ENCODE measurements at regions not wholly inside any gene's neighbourhood (a gene's known extent, or its start where the extent isn't known, plus 50 kb on each side); places are given as distances from the start of the nearest gene placed in this dataset.
"Not testable (repeated sequence)": the region's sequence is repeated elsewhere in the genome, so short reads cannot be mapped to it uniquely, and the experiment has no call there.

DNA sequence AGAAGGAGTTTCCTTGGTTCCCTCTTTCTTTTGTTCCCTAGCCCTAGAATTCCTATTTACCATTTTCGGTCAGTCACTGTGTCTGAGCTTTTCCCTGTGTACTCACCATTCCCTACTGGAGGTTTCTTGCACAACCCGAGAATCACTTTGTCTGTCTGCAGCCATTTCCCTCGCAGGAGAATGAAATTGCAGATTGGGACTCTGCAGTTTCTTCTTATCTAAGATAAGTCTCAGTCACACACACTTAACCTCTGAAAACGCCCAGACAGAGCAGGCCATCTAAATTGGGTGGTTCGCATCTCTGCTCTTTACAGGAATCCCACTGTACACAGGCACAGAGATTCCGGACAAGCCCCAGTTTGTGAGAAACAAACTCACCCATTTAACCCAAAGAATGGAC, 58.6 kb upstream of the CNTNAP2 start:
- in situ Hi-C loops (cut with HindIII; ENCODE audit: low sequenced_read_pairs): no loop called here
- no peak for DNase-seq (ENCODE audit: low read depth, low spot score)
- no peak for TF ChIP-seq CTCF (IDR thresholded peaks at IDR 0.05; ENCODE audit: low read depth, low read length)
- H3K4me3 ChIP-seq (ENCODE audit: low read depth, low read length): no peak overlapping the region

- no peak for TF ChIP-seq CTCF (IDR thresholded peaks at IDR 0.05; ENCODE audit: low read depth, low read length)
- no peak for DNase-seq (ENCODE audit: low read depth, low spot score)
- H3K4me3 ChIP-seq (ENCODE audit: low read depth, low read length): no peak overlapping the region
- in situ Hi-C loops (cut with HindIII; ENCODE audit: low sequenced_read_pairs): no loop called here
These were observed 61.7 kb upstream of the CNTNAP2 start for GRCh38 chr7:146054909-146055308.

DNA sequence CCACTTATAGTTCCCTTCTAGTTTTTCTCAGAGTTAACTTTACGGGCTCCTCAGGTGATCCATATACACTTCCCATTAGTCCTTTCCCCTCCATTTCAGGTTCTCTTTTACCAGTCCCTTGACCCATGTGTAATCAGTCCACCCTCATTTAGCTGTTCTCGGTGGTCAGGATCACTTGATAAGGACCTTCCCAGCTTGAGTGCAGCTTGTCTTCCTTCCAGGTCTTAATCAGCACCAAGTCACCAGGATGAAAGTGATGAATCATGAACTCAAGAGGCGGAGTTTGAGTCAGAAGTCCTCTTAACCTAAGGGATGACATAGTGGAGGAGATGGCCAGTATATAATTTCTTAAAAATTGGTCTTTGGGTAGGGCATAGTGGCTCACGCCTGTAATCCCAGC, 63.1 kb upstream of the CNTNAP2 start:
- in situ Hi-C loops (cut with HindIII; ENCODE audit: low sequenced_read_pairs): no loop called here

DNA sequence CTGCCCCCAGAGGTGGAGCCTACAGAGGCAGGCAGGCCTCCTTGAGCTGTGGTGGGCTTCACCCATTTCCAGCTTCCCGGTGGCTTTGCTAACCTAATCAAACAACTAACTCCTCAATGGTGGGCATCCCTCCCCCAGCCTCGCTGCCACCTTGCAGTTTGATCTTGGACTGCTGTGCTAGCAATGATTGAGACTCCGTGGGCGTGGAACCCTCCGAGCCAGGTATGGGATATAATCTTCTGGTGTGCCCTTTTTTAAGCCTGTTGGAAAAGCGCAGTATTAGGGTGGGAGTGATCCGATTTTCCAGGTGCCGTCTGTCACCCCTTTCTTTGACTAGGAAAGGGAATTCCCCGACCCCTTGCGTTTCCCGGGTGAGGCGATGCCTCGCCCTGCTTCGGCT, 73.3 kb upstream of the CNTNAP2 start:
- H3K4me3 ChIP-seq (ENCODE audit: low read depth, low read length); DNase-seq (ENCODE audit: low read depth, low spot score); in situ Hi-C loops (cut with HindIII; ENCODE audit: low sequenced_read_pairs): not testable (repeated sequence)

More for the DNA sequence above, 63.1 kb upstream of the CNTNAP2 start:
- TF ChIP-seq CTCF (IDR thresholded peaks at IDR 0.05; ENCODE audit: low read depth, low read length): no peak
- no peak for DNase-seq (ENCODE audit: low read depth, low spot score)
- no peak overlapping the region for H3K4me3 ChIP-seq (ENCODE audit: low read depth, low read length)

DNA sequence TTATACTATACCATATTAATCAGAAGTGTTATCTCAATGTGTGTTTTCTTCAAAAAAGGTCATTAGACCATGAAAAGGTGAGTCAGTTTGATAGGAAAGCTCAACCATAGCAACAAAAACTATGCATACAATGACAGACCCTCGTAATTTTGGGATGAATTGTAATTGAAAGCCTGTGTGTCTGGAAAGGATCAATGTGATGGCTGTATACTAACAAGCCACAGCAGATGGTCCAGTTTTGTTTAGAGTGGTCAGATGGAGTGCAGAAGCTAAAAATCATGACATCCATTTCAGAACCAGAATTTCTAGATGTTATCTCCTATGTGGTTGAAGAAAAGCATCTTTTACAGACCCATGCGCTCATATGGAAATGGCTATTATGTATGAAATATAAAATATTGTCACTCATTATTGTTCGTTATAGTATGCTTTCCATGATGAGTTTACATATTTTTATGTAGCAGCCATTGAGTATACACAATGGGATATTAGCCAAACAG, 88.3 kb upstream of the CNTNAP2 start:
- TF ChIP-seq CTCF (IDR thresholded peaks at IDR 0.05; ENCODE audit: low read depth, low read length): no peak

GRCh38 chr7:146027243-146027642, 89.4 kb upstream of the CNTNAP2 start:
- no peak for TF ChIP-seq CTCF (IDR thresholded peaks at IDR 0.05; ENCODE audit: low read depth, low read length)
- no peak overlapping the region for H3K4me3 ChIP-seq (ENCODE audit: low read depth, low read length)
- no peak for DNase-seq (ENCODE audit: low read depth, low spot score)
- in situ Hi-C loops (cut with HindIII; ENCODE audit: low sequenced_read_pairs): no loop called here

More for the DNA sequence above, 88.3 kb upstream of the CNTNAP2 start:
- in situ Hi-C loops (cut with HindIII; ENCODE audit: low sequenced_read_pairs): no loop called here
- H3K4me3 ChIP-seq (ENCODE audit: low read depth, low read length): no peak overlapping the region
- DNase-seq (ENCODE audit: low read depth, low spot score): no peak

DNA sequence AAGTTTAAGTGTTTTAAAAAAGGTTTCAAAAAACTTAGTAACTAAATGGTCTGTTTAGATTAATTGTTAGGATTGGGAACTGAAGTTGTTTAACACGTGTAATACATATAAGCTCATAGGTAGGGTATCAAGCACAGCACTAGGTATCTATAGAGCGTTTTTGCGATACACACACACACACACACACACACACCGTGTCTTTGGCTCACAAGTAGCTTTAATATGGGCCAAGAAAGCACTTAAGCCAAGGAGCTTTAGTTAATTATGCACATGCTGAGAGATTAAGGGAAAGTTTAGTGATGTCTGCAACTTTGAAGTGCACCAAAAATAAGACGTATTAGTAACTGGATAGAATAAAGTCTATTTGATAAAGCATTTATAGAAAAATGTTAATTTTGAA, 93.8 kb upstream of the CNTNAP2 start:
- no peak for DNase-seq (ENCODE audit: low read depth, low spot score)
- H3K4me3 ChIP-seq (ENCODE audit: low read depth, low read length): no peak overlapping the region
- no peak for TF ChIP-seq CTCF (IDR thresholded peaks at IDR 0.05; ENCODE audit: low read depth, low read length)
- in situ Hi-C loops (cut with HindIII; ENCODE audit: low sequenced_read_pairs): no loop called here

DNA sequence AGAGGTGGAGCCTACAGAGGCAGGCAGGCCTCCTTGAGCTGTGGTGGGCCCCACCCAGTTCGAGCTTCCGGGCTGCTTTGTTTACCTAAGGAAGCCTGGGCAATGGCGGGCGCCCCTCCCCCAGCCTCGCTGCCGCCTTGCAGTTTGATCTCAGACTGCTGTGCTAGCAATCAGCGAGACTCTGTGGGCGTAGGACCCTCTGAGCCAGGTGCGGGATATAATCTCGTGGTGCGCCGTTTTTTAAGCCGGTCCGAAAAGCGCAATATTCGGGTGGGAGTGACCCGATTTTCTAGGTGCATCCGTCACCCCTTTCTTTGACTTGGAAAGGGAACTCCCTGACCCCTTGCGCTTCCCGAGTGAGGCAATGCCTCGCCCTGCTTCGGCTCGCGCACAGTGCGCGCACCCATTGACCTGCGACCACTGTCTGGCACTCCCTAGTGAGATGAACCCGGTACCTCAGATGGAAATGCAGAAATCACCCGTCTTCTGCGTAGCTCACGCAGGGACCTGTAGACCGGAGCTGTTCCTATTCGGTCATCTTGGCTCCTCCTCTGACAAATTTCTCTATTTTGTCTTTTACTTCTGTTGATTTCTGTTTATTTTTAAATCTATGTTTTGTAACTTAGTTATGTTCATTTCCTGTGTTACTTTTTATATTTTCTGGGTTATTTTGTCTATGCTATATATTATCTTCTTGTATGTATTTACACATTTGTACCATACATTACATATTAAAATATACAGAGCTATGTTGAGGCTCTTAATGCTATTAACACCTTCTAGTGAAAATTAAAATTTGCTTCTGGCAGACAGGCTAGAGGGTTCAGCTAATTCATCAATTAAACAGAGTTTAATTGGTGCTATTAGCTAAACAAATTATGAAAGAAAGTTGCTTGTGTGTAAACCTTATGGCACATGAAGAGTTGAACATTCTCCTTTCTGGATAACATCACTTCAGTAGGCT, 97.3 kb upstream of the CNTNAP2 start:
- DNase-seq (ENCODE audit: low read depth, low spot score); H3K4me3 ChIP-seq (ENCODE audit: low read depth, low read length); in situ Hi-C loops (cut with HindIII; ENCODE audit: low sequenced_read_pairs): not testable (repeated sequence)

DNA sequence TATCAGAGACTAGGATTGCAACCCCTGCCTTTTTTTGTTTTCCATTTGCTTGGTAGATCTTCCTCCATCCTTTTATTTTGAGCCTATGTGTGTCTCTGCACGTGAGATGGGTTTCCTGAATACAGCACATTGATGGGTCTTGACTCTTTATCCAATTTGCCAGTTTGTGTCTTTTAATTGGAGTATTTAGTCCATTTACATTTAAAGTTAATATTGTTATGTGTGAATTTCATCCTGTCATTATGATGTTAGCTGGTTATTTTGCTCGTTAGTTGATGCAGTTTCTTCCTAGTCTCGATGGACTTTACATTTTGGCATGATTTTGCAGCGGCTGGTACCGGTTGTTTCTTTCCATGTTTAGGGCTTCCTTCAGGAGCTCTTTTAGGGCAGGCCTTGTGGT, 99.2 kb upstream of the CNTNAP2 start:
- DNase-seq (ENCODE audit: low read depth, low spot score); in situ Hi-C loops (cut with HindIII; ENCODE audit: low sequenced_read_pairs); H3K4me3 ChIP-seq (ENCODE audit: low read depth, low read length): not testable (repeated sequence)

DNA sequence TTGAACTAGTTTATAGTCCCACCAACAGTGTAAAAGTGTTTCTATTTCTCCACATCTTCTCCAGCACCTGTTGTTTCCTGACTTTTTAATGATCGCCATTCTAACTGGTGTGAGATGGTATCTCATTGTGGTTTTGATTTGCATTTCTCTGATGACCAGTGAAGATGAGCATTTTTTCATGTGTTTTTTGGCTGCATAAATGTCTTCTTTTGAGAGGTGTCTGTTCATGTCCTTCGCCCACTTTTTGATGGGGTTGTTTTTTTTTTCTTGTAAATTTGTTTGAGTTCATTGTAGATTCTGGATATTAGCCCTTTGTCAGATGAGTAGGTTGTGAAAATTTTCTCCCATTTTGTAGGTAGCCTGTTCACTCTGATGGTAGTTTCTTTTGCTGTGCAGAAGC, 102.4 kb upstream of the CNTNAP2 start:
- in situ Hi-C loops (cut with HindIII; ENCODE audit: low sequenced_read_pairs); H3K4me3 ChIP-seq (ENCODE audit: low read depth, low read length): not testable (repeated sequence)

More for the DNA sequence above, 102.4 kb upstream of the CNTNAP2 start:
- not testable (repeated sequence) for DNase-seq (ENCODE audit: low read depth, low spot score)
